ENCODE measurements at regions not wholly inside any gene's neighbourhood (a gene's known extent, or its start where the extent isn't known, plus 50 kb on each side); places are given as distances from the start of the nearest gene placed in this dataset.

- in situ Hi-C loops (cut with HindIII; ENCODE audit: low sequenced_read_pairs): no loop called here
- H3K4me3 ChIP-seq (ENCODE audit: low read depth, low read length): no peak overlapping the region
- no peak for DNase-seq (ENCODE audit: low read depth)
- TF ChIP-seq CTCF (IDR thresholded peaks at IDR 0.05; ENCODE audit: low read depth, low read length, missing control alignments): no peak
These were observed 215.8 kb upstream of the FZD8 start for GRCh38 chr10:35857860-35858259.

- DNase-seq (ENCODE audit: low read depth): no peak
- no peak overlapping the region for H3K4me3 ChIP-seq (ENCODE audit: low read depth, low read length)
- in situ Hi-C loops (cut with HindIII; ENCODE audit: low sequenced_read_pairs): no loop called here
- no peak for TF ChIP-seq CTCF (IDR thresholded peaks at IDR 0.05; ENCODE audit: low read depth, low read length, missing control alignments)
These were observed 213.3 kb upstream of the FZD8 start for GRCh38 chr10:35855155-35855947.

GRCh38 chr10:35854661-35855060, 212.6 kb upstream of the FZD8 start:
- in situ Hi-C loops (cut with HindIII; ENCODE audit: low sequenced_read_pairs): no loop called here
- TF ChIP-seq CTCF (IDR thresholded peaks at IDR 0.05; ENCODE audit: low read depth, low read length, missing control alignments): no peak
- DNase-seq (ENCODE audit: low read depth): no peak
- H3K4me3 ChIP-seq (ENCODE audit: low read depth, low read length): no peak overlapping the region

- no peak for DNase-seq (ENCODE audit: low read depth)
- in situ Hi-C loops (cut with HindIII; ENCODE audit: low sequenced_read_pairs): no loop called here
- no peak for TF ChIP-seq CTCF (IDR thresholded peaks at IDR 0.05; ENCODE audit: low read depth, low read length, missing control alignments)
- H3K4me3 ChIP-seq (ENCODE audit: low read depth, low read length): no peak overlapping the region
These were observed 210.6 kb upstream of the FZD8 start for GRCh38 chr10:35852721-35853120.

- no peak for TF ChIP-seq CTCF (IDR thresholded peaks at IDR 0.05; ENCODE audit: low read depth, low read length, missing control alignments)
- in situ Hi-C loops (cut with HindIII; ENCODE audit: low sequenced_read_pairs): no loop called here
- H3K4me3 ChIP-seq (ENCODE audit: low read depth, low read length): no peak overlapping the region
- no peak for DNase-seq (ENCODE audit: low read depth)
These were observed 206.3 kb upstream of the FZD8 start for GRCh38 chr10:35848412-35848811.

GRCh38 chr10:35844686-35845085, 202.6 kb upstream of the FZD8 start:
- no peak overlapping the region for H3K4me3 ChIP-seq (ENCODE audit: low read depth, low read length)
- DNase-seq (ENCODE audit: low read depth): no peak
- TF ChIP-seq CTCF (IDR thresholded peaks at IDR 0.05; ENCODE audit: low read depth, low read length, missing control alignments): no peak
- in situ Hi-C loops (cut with HindIII; ENCODE audit: low sequenced_read_pairs): no loop called here

Data from astrocyte of the cerebellum (primary cell).